Mesendoderm (in vitro differentiated cells): ENCODE measurements at regions not wholly inside any gene's neighbourhood (a gene's known extent, or its start where the extent isn't known, plus 50 kb on each side); places are given as distances from the start of the nearest gene placed in this dataset.
A peak's percentile ranks its signal among the peaks of the same experiment; 100 is the strongest.

Experiments
- DNase-seq: peaks from one replicate; pipeline ENCODE4 v3.0.0; 2013
- H2AK5ac ChIP-seq: 2 replicates; pipeline ENCODE4 v1.6.1; 2013; ENCODE audit warnings: low read length, inconsistent platforms
- H2BK120ac ChIP-seq: 2 replicates; pipeline ENCODE4 v1.6.1; 2013; ENCODE audit warnings: low read depth, mild to moderate bottlenecking, low read length, moderate library complexity, mixed read lengths
- H2BK15ac ChIP-seq: replicated peaks from 2 replicates; pipeline ENCODE4 v1.6.1; 2013; ENCODE audit warnings: low read depth, mild to moderate bottlenecking, moderate library complexity
- H2BK5ac ChIP-seq: 2 replicates; pipeline ENCODE4 v1.6.1; 2013; ENCODE audit warnings: low read length, inconsistent platforms
- H3K18ac ChIP-seq: 2 replicates; pipeline ENCODE4 v1.6.1; 2013; ENCODE audit warnings: mild to moderate bottlenecking, low read length, mixed read lengths
- H3K23ac ChIP-seq: one replicate; pipeline ENCODE4 v1.6.1; 2013; ENCODE audit warnings: low read length
- H3K27ac ChIP-seq: 2 replicates; pipeline ENCODE4 v1.5.1; 2013; ENCODE audit warnings: low read depth, mild to moderate bottlenecking, inconsistent platforms, low read length, moderate library complexity
- H3K27me3 ChIP-seq: 2 replicates; pipeline ENCODE4 v1.6.1; 2013; ENCODE audit warnings: low read length, control low read depth, mild to moderate bottlenecking, inconsistent platforms; ENCODE audit not compliant: insufficient read depth, poor library complexity
- H3K36me3 ChIP-seq: 2 replicates; pipeline ENCODE4 v1.6.1; 2013; ENCODE audit warnings: low read length, inconsistent platforms; ENCODE audit not compliant: control insufficient read depth, insufficient read depth
- H3K4ac ChIP-seq: one replicate; pipeline ENCODE4 v1.6.1; 2013; ENCODE audit warnings: low read depth, mild to moderate bottlenecking, low read length, moderate library complexity
- H3K4me1 ChIP-seq: 2 replicates; pipeline ENCODE4 v1.6.1; 2013; ENCODE audit warnings: low read depth, low read length, inconsistent platforms; ENCODE audit not compliant: control insufficient read depth
- H3K4me2 ChIP-seq: 2 replicates; pipeline ENCODE4 v1.6.1; 2013; ENCODE audit warnings: low read length
- H3K4me3 ChIP-seq: 2 replicates; pipeline ENCODE4 v1.5.1; 2013; ENCODE audit warnings: mild to moderate bottlenecking, low read length
- H3K56ac ChIP-seq: one replicate; pipeline ENCODE4 v1.6.1; 2013; ENCODE audit warnings: low read length
- H3K79me1 ChIP-seq: 2 replicates; pipeline ENCODE4 v1.6.1; 2013; ENCODE audit warnings: low read length, inconsistent platforms
- H3K79me2 ChIP-seq: 2 replicates; pipeline ENCODE4 v1.6.1; 2013; ENCODE audit warnings: mild to moderate bottlenecking, low read length; ENCODE audit not compliant: control insufficient read depth, insufficient read depth
- H3K9ac ChIP-seq: 2 replicates; pipeline ENCODE4 v1.6.1; 2013; ENCODE audit warnings: low read length, inconsistent platforms
- H4K5ac ChIP-seq: one replicate; pipeline ENCODE4 v1.6.1; 2013; ENCODE audit warnings: low read length
- H4K8ac ChIP-seq: one replicate; pipeline ENCODE4 v1.6.1; 2013; ENCODE audit warnings: low read depth, mild to moderate bottlenecking, control low read depth, low read length, moderate library complexity
- WGBS: extraction: QIAGEN DNeasy Blood & Tissue Kit; methylation state at CpG from one replicate; pipeline ENCODE4 v1.1.7; 2013; ENCODE audit warnings: low lambda C conversion rate, missing lambda C conversion rate; ENCODE audit not compliant: insufficient coverage; ENCODE audit errors: extremely low coverage; 5-methylcytosine and 5-hydroxymethylcytosine counted together

- H3K4me1 ChIP-seq: no peaks in the 10 kb centered on the region
- no peak overlapping the region for H3K9ac ChIP-seq
- no peak overlapping the region for H2BK120ac ChIP-seq
- no peak overlapping the region for H4K8ac ChIP-seq
- H3K4me2 ChIP-seq: no peak overlapping the region
- no peaks in the 10 kb centered on the region for H3K36me3 ChIP-seq
- no peak overlapping the region for H3K18ac ChIP-seq
- no peak for DNase-seq
- H3K27me3 ChIP-seq: no peaks in the 10 kb centered on the region
- no peak overlapping the region for H3K56ac ChIP-seq
- no peak overlapping the region for H3K27ac ChIP-seq
- no peaks in the 10 kb centered on the region for H3K79me1 ChIP-seq
- H2BK5ac ChIP-seq: no peak overlapping the region
- H3K23ac ChIP-seq: no peak overlapping the region
- no peak overlapping the region for H4K5ac ChIP-seq
- no peak overlapping the region for H3K4me3 ChIP-seq
- H2BK15ac ChIP-seq: no peak overlapping the region
- no peaks in the 10 kb centered on the region for H3K79me2 ChIP-seq
- H3K4ac ChIP-seq: no peak overlapping the region
- H2AK5ac ChIP-seq: no peak overlapping the region
Observed at GRCh38 chr18:29225351-29225750, 1048.4 kb upstream of the CDH2 start.

DNA sequence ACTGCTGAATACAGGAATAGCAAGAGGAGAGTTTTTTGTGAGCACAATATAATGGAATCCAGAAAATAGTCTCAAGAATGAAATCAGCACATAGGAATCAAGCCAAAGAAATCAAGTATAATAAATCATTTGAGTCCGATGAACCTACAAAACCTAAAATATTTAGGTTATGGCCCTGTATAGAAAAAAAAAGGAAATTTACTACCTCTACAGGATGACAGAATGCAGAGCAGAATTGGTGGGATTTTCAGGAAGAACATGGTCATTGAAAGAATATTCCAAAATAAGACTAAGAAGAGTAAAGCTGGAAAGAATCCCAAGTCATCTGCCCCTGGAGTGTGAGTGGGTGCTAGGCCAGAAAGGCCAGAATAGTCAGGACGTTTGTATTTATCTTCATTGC, 1041.2 kb upstream of the CDH2 start:
- H3K27ac ChIP-seq: no peak overlapping the region
- H3K27me3 ChIP-seq: no peaks in the 10 kb centered on the region
- H4K5ac ChIP-seq: no peak overlapping the region
- no peak overlapping the region for H2AK5ac ChIP-seq
- no peak overlapping the region for H2BK5ac ChIP-seq
- no peak overlapping the region for H2BK120ac ChIP-seq
- no peaks in the 10 kb centered on the region for H3K36me3 ChIP-seq
- no peak overlapping the region for H3K4me3 ChIP-seq
- no peak overlapping the region for H3K4me2 ChIP-seq
- no peak overlapping the region for H4K8ac ChIP-seq
- H3K18ac ChIP-seq: no peak overlapping the region
- H3K9ac ChIP-seq: no peak overlapping the region
- no peaks in the 10 kb centered on the region for H3K79me2 ChIP-seq
- DNase-seq: no peak
- H3K23ac ChIP-seq: no peak overlapping the region
- H3K4me1 ChIP-seq: no peaks in the 10 kb centered on the region
- H2BK15ac ChIP-seq: no peak overlapping the region
- H3K79me1 ChIP-seq: no peaks in the 10 kb centered on the region
- no CpG with 5 or more reads among the region's 2 CpGs for WGBS
- H3K4ac ChIP-seq: no peak overlapping the region
- H3K56ac ChIP-seq: no peak overlapping the region

DNA sequence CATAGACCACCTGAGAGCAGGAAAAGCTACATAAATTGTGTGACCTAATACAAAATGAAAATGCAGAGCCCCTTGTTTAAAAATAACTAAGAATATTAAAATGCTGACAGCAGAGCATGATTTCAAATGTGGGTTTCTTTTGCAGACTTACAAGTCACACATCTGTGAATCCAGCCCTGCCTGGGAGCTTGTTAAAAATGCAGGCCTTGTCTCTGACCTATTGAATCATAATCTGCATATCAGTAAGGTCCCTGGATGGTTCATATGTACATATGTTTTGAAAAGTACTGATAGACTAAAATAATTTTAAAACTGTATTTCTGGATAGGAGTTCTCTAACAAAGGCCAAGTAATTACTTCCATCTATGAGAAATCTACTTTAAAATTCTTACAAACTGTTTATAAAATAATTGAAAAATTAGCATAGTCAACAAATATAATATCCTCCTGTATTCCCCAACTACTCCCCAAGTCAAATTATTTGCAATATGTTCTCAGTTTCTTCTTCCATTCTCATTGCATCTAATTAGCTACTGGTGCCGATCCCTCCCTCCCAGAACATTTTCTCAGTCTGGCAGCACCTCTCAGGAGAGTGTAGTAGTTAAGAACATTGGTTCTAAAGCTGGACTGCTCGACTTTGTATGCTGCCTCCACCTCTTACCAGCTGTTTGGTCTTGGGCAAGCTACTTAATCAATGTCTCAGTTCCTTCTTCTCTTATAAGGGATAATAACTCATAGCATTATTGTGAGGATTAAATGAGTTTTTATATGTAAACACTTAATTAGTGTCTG, 1040.4 kb upstream of the CDH2 start:
- no peaks in the 10 kb centered on the region for H3K4me1 ChIP-seq
- no peak overlapping the region for H4K8ac ChIP-seq
- DNase-seq: no peak
- H2BK120ac ChIP-seq: no peak overlapping the region
- H3K4me3 ChIP-seq: no peak overlapping the region
- no peak overlapping the region for H2BK5ac ChIP-seq
- no peaks in the 10 kb centered on the region for H3K27me3 ChIP-seq
- no CpG with 5 or more reads among the region's 2 CpGs for WGBS
- H3K36me3 ChIP-seq: no peaks in the 10 kb centered on the region
- H3K27ac ChIP-seq: no peak overlapping the region
- H3K23ac ChIP-seq: no peak overlapping the region
- no peak overlapping the region for H2AK5ac ChIP-seq
- H3K9ac ChIP-seq: no peak overlapping the region
- H3K56ac ChIP-seq: no peak overlapping the region
- no peak overlapping the region for H3K4ac ChIP-seq
- H3K4me2 ChIP-seq: no peak overlapping the region
- no peak overlapping the region for H3K18ac ChIP-seq
- no peak overlapping the region for H4K5ac ChIP-seq
- H3K79me2 ChIP-seq: no peaks in the 10 kb centered on the region
- no peaks in the 10 kb centered on the region for H3K79me1 ChIP-seq
- H2BK15ac ChIP-seq: no peak overlapping the region

DNA sequence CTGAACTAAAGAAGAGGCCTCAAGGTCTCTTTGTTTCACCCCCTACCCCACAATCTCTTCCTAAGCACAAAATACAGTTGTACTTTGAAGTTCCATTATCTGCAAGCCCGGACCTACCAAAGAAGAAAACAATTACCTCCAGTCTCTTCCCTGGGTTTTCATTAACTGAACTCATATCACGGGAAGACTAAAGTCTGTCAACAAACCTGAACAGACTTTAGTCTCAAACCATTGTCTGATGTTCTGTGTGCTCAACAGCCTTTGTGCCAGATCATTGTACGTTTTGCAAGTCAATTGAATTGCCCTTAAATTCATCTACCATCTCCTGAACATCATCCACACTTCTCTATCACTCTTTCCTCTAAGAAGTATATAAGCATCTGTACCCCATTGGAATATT, 1021.9 kb upstream of the CDH2 start:
- H2BK15ac ChIP-seq: no peak overlapping the region
- H3K4me1 ChIP-seq: no peaks in the 10 kb centered on the region
- no peak overlapping the region for H3K27ac ChIP-seq
- no peak overlapping the region for H4K8ac ChIP-seq
- no peak for DNase-seq
- no peak overlapping the region for H4K5ac ChIP-seq
- H3K9ac ChIP-seq: no peak overlapping the region
- no CpG with 5 or more reads among the region's 3 CpGs for WGBS
- H3K27me3 ChIP-seq: no peaks in the 10 kb centered on the region
- H2BK120ac ChIP-seq: no peak overlapping the region
- H3K4me3 ChIP-seq: no peak overlapping the region
- H3K56ac ChIP-seq: no peak overlapping the region
- no peak overlapping the region for H3K23ac ChIP-seq
- no peak overlapping the region for H3K4ac ChIP-seq
- no peaks in the 10 kb centered on the region for H3K79me2 ChIP-seq
- H3K4me2 ChIP-seq: no peak overlapping the region
- no peaks in the 10 kb centered on the region for H3K79me1 ChIP-seq
- H3K36me3 ChIP-seq: no peaks in the 10 kb centered on the region
- H2BK5ac ChIP-seq: no peak overlapping the region
- H2AK5ac ChIP-seq: no peak overlapping the region
- H3K18ac ChIP-seq: no peak overlapping the region

GRCh38 chr18:29196307-29196706, 1019.4 kb upstream of the CDH2 start:
- no peaks in the 10 kb centered on the region for H3K36me3 ChIP-seq
- no peaks in the 10 kb centered on the region for H3K79me2 ChIP-seq
- no peak overlapping the region for H3K9ac ChIP-seq
- no peak overlapping the region for H3K27ac ChIP-seq
- H2BK120ac ChIP-seq: no peak overlapping the region
- no peak overlapping the region for H2BK5ac ChIP-seq
- no peak for DNase-seq
- H3K79me1 ChIP-seq: no peaks in the 10 kb centered on the region
- no peaks in the 10 kb centered on the region for H3K27me3 ChIP-seq
- no peak overlapping the region for H3K4ac ChIP-seq
- 100% methylated on average over 1 of the region's 3 CpGs for WGBS
- no peak overlapping the region for H3K56ac ChIP-seq
- H3K23ac ChIP-seq: no peak overlapping the region
- H2AK5ac ChIP-seq: no peak overlapping the region
- H3K4me1 ChIP-seq: no peaks in the 10 kb centered on the region
- H4K8ac ChIP-seq: no peak overlapping the region
- H3K4me3 ChIP-seq: no peak overlapping the region
- no peak overlapping the region for H4K5ac ChIP-seq
- H3K4me2 ChIP-seq: no peak overlapping the region
- no peak overlapping the region for H3K18ac ChIP-seq
- no peak overlapping the region for H2BK15ac ChIP-seq

DNA sequence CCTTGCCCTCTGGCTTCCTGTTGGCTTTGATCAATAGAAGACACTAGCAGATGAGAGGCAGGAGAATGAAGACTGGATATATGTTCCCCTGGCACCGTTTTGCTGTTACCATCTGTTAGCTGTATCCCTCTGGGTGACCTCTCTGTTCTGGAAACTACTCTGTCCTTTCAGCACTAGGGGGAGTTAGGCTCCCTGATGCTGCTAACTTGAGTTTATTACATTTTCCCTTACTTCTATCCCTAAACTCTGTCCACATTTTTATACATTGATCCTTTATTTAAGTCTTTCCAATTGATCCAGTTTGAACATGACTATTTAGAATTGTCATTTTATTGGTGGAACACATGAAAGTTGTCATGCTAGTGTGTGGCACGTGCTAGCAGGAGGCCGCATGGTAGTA, 1014.3 kb upstream of the CDH2 start:
- WGBS: no CpG with 5 or more reads among the region's 3 CpGs
- Histone ChIP-seq H2BK5ac (no peak overlapping the region), H3K4me2 (no peak overlapping the region), H2BK120ac (no peak overlapping the region), H3K4me3 (no peak overlapping the region), H2BK15ac (no peak overlapping the region), H4K5ac (no peak overlapping the region), H3K4ac (no peak overlapping the region), H4K8ac (no peak overlapping the region), H3K79me2 (no peaks in the 10 kb centered on the region), H3K27ac (no peak overlapping the region), H3K4me1 (no peaks in the 10 kb centered on the region), H3K9ac (no peak overlapping the region), H3K18ac (no peak overlapping the region), H3K36me3 (no peaks in the 10 kb centered on the region), H2AK5ac (no peak overlapping the region), H3K79me1 (no peaks in the 10 kb centered on the region), H3K27me3 (no peaks in the 10 kb centered on the region), H3K23ac (no peak overlapping the region), H3K56ac (no peak overlapping the region)
- DNase-seq: peak; percentile 46
